Natural killer cell (primary cell): ENCODE measurements at regions not wholly inside any gene's neighbourhood (a gene's known extent, or its start where the extent isn't known, plus 50 kb on each side); places are given as distances from the start of the nearest gene placed in this dataset.

Experiments used
- ATAC-seq, 3 donors: fragments of 150-1000 bp in 2 of 3; fragments of 200-7000 bp in 1 of 3; cut with Tn5 transposase; 1 replicate in 1 of 3; 2 replicates in 2 of 3; pipeline ENCODE4 v1.10.0; 2021; ENCODE audit warnings: mild to moderate bottlenecking in 2 of 3, moderate library complexity in 2 of 3
- DNase-seq, 2 donors: peaks; one replicate each; pipeline versions ENCODE4 v3.0.0 to v3.0.0-alpha.2; 2013 to 2021; ENCODE audit warnings: mixed read lengths in 1 of 2
- H3K27ac ChIP-seq: one replicate; pipeline ENCODE4 v1.5.1; 2013; ENCODE audit warnings: mild to moderate bottlenecking, low read length
- H3K27me3 ChIP-seq: one replicate; pipeline ENCODE4 v1.6.1; 2013; ENCODE audit warnings: low read length; ENCODE audit not compliant: control insufficient read depth, insufficient read depth
- H3K36me3 ChIP-seq: one replicate; pipeline ENCODE4 v1.6.1; 2013; ENCODE audit warnings: low read length; ENCODE audit not compliant: control insufficient read depth, insufficient read depth
- H3K4me1 ChIP-seq: one replicate; pipeline ENCODE4 v1.6.1; 2013; ENCODE audit warnings: low read length; ENCODE audit not compliant: control insufficient read depth, insufficient read depth
- H3K4me3 ChIP-seq: one replicate; pipeline ENCODE4 v1.5.1; 2013; ENCODE audit warnings: low read length
- H3K9me3 ChIP-seq: one replicate; pipeline ENCODE4 v1.6.1; 2013; ENCODE audit warnings: low read length; ENCODE audit not compliant: control insufficient read depth, insufficient read depth
- H3K27ac Mint-ChIP-seq, 2 donors: one replicate each; pipeline ENCODE4 v1.8.0; 2022; ENCODE audit warnings: mild to moderate bottlenecking in 2 of 2, mixed read lengths in 2 of 2, moderate library complexity in 1 of 2
- H3K27me3 Mint-ChIP-seq, 2 donors: one replicate each; pipeline ENCODE4 v1.8.0; 2022; ENCODE audit warnings: low read depth in 2 of 2, mixed read lengths in 2 of 2
- H3K36me3 Mint-ChIP-seq: one replicate; pipeline ENCODE4 v1.8.0; 2022; ENCODE audit warnings: mixed read lengths
- H3K4me1 Mint-ChIP-seq, 2 donors: one replicate each; pipeline ENCODE4 v1.8.0; 2022; ENCODE audit warnings: mixed read lengths in 2 of 2
- H3K4me3 Mint-ChIP-seq: one replicate; pipeline ENCODE4 v1.8.0; 2022; ENCODE audit warnings: mild to moderate bottlenecking, moderate library complexity, mixed read lengths
- H3K9me3 Mint-ChIP-seq, 2 donors: one replicate each; pipeline ENCODE4 v1.8.0; 2022; ENCODE audit warnings: mixed read lengths in 2 of 2
- WGBS: methylation state at CpG from one replicate; pipeline ENCODE4 v1.1.7; 2013; ENCODE audit warnings: missing lambda C conversion rate; ENCODE audit not compliant: insufficient coverage; 5-methylcytosine and 5-hydroxymethylcytosine counted together
- intact Hi-C: fragments of 100-400 bp; cut with micrococcal nuclease; formaldehyde crosslinking; loops from one replicate; pipeline ENCODE4 v1.14.2; 2022
- TF ChIP-seq, protein P1 (sequence below): fragments of 200-600 bp; IDR thresholded peaks from one replicate; pipeline ENCODE4 v1.8.0; 2022; ENCODE audit warnings: antibody characterized with exemption

DNA sequence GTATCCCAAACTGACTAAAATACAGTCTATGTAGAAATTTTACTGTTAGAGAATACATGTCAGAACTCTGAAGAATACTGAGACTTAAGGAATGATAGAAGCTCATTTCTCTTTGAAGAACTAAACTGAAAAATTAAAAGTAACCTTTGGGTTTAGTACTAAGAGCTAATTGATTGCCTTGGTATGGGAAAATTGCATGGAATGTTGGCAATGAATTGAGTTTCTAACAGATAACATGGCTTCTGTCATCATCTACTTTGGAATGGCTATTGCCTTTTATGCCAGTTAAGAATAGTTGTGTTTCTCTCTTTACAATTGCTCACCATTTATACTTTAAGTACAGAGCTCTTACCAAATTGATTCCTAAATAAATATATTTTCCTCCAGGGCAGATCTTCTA lies 308.8 kb upstream of the SYT1 start:
- H3K4me3 ChIP-seq = no peak overlapping the region
- no peak overlapping the region for H3K4me3 Mint-ChIP-seq
- no peaks in the 10 kb centered on the region for H3K4me1 Mint-ChIP-seq
- DNase-seq (no peak), ATAC-seq (no peak)
- H3K27me3 Mint-ChIP-seq = no peaks in the 10 kb centered on the region
- no peaks in the 10 kb centered on the region for H3K9me3 ChIP-seq
- H3K27me3 ChIP-seq = no peaks in the 10 kb centered on the region
- H3K4me1 ChIP-seq = no peaks in the 10 kb centered on the region
- H3K36me3 ChIP-seq = no peaks in the 10 kb centered on the region
- H3K36me3 Mint-ChIP-seq = no peaks in the 10 kb centered on the region
- H3K27ac ChIP-seq = no peak overlapping the region
- intact Hi-C loops = no loop called here
- H3K9me3 Mint-ChIP-seq = peaks cover 12 to 13% of the 10 kb centered on the region in 2 donors
- H3K27ac Mint-ChIP-seq = no peak overlapping the region
- TF ChIP-seq, protein P1, sequence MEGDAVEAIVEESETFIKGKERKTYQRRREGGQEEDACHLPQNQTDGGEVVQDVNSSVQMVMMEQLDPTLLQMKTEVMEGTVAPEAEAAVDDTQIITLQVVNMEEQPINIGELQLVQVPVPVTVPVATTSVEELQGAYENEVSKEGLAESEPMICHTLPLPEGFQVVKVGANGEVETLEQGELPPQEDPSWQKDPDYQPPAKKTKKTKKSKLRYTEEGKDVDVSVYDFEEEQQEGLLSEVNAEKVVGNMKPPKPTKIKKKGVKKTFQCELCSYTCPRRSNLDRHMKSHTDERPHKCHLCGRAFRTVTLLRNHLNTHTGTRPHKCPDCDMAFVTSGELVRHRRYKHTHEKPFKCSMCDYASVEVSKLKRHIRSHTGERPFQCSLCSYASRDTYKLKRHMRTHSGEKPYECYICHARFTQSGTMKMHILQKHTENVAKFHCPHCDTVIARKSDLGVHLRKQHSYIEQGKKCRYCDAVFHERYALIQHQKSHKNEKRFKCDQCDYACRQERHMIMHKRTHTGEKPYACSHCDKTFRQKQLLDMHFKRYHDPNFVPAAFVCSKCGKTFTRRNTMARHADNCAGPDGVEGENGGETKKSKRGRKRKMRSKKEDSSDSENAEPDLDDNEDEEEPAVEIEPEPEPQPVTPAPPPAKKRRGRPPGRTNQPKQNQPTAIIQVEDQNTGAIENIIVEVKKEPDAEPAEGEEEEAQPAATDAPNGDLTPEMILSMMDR = no peak

DNA sequence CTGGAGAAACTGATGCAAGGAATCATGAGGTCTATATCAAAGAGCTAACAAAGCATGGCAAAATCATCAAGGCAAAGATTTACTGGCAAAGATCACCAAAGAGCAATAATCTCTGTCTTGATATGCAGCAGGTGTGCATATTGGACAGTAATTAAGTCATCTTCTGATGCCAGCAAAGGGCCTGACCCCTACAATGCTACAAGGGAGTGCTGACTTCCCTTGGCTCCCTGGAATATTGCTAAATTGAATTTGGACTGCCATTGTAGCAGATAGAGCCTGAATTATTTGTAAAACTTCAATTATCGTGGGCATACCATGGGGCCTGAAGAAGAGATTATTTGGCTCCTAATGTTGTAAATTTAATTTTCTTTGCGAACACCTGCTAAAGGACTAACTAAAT lies 307.9 kb upstream of the SYT1 start:
- Histone ChIP-seq H3K36me3 (no peaks in the 10 kb centered on the region), H3K9me3 (no peaks in the 10 kb centered on the region), H3K4me3 (no peak overlapping the region), H3K27me3 (no peaks in the 10 kb centered on the region), H3K27ac (no peak overlapping the region), H3K4me1 (no peaks in the 10 kb centered on the region)
- H3K9me3 Mint-ChIP-seq = peaks cover 12 to 13% of the 10 kb centered on the region in 2 donors
- WGBS = 88% methylated on average over 1 of the region's 2 CpGs
- H3K36me3 Mint-ChIP-seq = no peaks in the 10 kb centered on the region
- H3K4me1 Mint-ChIP-seq = no peaks in the 10 kb centered on the region
- ATAC-seq (no peak), DNase-seq (no peak)
- H3K27me3 Mint-ChIP-seq = no peaks in the 10 kb centered on the region
- intact Hi-C loops = no loop called here
- TF ChIP-seq, protein P1 = no peak
- H3K27ac Mint-ChIP-seq = no peak overlapping the region
- H3K4me3 Mint-ChIP-seq = no peak overlapping the region

DNA sequence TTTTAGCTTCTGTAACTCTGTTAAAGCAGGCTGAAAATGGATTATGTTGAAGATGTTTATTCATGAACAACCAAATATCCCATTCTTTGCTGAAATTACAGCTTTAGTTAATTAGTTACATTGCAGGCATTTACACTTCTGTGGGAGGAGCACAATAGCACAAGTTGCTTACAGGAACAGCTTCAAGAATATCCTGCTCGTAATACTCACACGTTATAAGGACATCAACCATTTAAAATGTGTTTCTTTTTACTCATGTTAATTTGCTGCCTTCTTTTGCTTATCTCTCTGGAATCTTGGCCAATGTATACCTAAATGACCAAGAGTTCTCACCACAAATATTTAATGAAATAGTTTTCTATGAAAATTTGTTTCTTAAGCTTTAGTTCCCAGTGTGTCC lies 305.2 kb upstream of the SYT1 start:
- H3K27ac Mint-ChIP-seq = no peak overlapping the region
- TF ChIP-seq, protein P1 = no peak
- H3K4me3 Mint-ChIP-seq = no peak overlapping the region
- H3K9me3 ChIP-seq = no peaks in the 10 kb centered on the region
- no peak overlapping the region for H3K4me3 ChIP-seq
- WGBS = 69% methylated on average over 2 of the region's 2 CpGs
- DNase-seq = no peak
- peaks cover 11 to 16% of the 10 kb centered on the region in 2 donors for H3K9me3 Mint-ChIP-seq
- no peaks in the 10 kb centered on the region for H3K4me1 Mint-ChIP-seq
- ATAC-seq = no peak
- no peaks in the 10 kb centered on the region for H3K27me3 Mint-ChIP-seq
- H3K27me3 ChIP-seq = no peaks in the 10 kb centered on the region
- H3K27ac ChIP-seq = no peak overlapping the region
- intact Hi-C loops = no loop called here
- H3K36me3 ChIP-seq = no peaks in the 10 kb centered on the region
- H3K36me3 Mint-ChIP-seq = no peaks in the 10 kb centered on the region
- no peaks in the 10 kb centered on the region for H3K4me1 ChIP-seq

DNA sequence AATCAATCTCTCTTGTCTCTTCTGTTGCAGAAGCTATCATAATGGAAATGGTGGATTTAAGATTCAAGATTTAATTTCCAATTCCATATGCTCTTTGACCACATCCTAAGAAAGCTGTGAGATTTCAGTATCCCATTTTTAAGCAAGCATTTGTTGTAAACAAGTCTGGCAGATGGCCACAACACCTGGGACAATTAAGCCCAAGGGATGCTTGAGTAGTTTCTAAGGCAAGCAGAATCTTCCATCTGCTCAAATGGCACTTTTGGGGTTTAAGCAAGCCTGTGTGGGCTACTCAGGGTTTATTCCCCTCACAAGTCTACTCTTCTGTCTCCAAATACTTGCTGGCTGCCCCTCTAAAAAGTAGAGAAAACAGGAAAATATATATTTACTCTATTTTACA lies 304.7 kb upstream of the SYT1 start:
- no peaks in the 10 kb centered on the region for H3K4me1 Mint-ChIP-seq
- intact Hi-C loops = no loop called here
- no peaks in the 10 kb centered on the region for H3K36me3 ChIP-seq
- no peak overlapping the region for H3K27ac ChIP-seq
- DNase-seq = no peak
- H3K4me3 Mint-ChIP-seq = no peak overlapping the region
- no peaks in the 10 kb centered on the region for H3K27me3 Mint-ChIP-seq
- H3K27me3 ChIP-seq = no peaks in the 10 kb centered on the region
- no peaks in the 10 kb centered on the region for H3K9me3 ChIP-seq
- no peak overlapping the region for H3K4me3 ChIP-seq
- H3K27ac Mint-ChIP-seq = no peak overlapping the region
- no peak for ATAC-seq
- no peaks in the 10 kb centered on the region for H3K4me1 ChIP-seq
- TF ChIP-seq, protein P1 = no peak
- H3K9me3 Mint-ChIP-seq = peaks cover 11 to 16% of the 10 kb centered on the region in 2 donors
- no peaks in the 10 kb centered on the region for H3K36me3 Mint-ChIP-seq
